ENCODE measurements at regions not wholly inside any gene's neighbourhood (a gene's known extent, or its start where the extent isn't known, plus 50 kb on each side); places are given as distances from the start of the nearest gene placed in this dataset.

DNA sequence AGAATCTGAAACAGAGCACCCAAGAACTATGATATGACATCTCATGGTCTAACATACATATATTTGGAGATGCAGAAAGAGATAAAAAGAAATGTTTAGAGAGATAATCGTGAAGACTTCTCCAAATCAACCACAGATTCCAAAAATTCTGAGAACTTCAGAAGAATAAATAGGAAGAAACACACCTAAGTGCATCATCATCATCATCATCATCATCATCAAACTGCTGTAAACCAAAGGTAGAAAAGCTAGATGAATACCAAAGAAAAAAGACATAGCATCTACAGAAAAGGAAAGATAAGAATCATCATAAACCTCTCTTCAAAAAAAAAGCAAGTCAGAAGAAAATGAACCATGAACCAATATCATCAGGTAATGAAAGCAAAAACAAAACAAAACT is 124.2 kb downstream of the PPP1R3A start:
- TF ChIP-seq CTCF (IDR thresholded peaks at IDR 0.05; ENCODE audit: unreplicated experiment) = no peak
- Mint-ChIP-seq H3K27me3 (ENCODE audit: insufficient read depth, unreplicated experiment) (peaks cover 76% of the 10 kb centered on the region), H3K27ac (ENCODE audit: low read depth, unreplicated experiment) (no peak overlapping the region), H3K9me3 (ENCODE audit: unreplicated experiment) (no peaks in the 10 kb centered on the region), H3K36me3 (ENCODE audit: insufficient read depth, unreplicated experiment) (no peaks in the 10 kb centered on the region), H3K4me3 (ENCODE audit: unreplicated experiment) (no peak overlapping the region), H3K4me1 (ENCODE audit: insufficient read depth, unreplicated experiment) (no peaks in the 10 kb centered on the region)
- CTCF ChIA-PET = no interaction called here
- no peak for DNase-seq (ENCODE audit: unreplicated experiment)
- intact Hi-C loops (cut with micrococcal nuclease) = no loop called here
- POLR2A ChIA-PET = no interaction called here
- no TSS peak for BruUV-seq (replicated peaks)

DNA sequence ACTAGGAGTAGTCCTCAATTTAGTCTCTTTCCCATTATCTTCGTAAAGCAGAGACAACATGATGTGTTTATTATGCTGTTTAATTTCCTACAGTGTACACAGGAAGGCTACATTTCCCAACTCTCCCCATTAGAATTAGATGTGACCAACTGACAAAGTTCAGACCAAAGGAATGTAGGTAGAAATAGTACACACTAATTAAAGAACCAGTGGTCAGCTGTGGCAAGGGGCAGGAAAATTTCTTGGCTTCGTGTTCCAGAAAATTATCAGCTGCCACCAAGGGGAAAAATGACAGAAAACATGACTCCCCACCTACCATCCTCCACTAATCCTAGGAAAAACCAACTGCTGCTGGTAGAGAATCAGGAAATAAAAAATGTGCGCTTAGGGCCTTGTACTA is 125.6 kb downstream of the PPP1R3A start:
- Mint-ChIP-seq H3K36me3 (ENCODE audit: insufficient read depth, unreplicated experiment) (no peaks in the 10 kb centered on the region), H3K4me1 (ENCODE audit: insufficient read depth, unreplicated experiment) (no peaks in the 10 kb centered on the region), H3K27ac (ENCODE audit: low read depth, unreplicated experiment) (no peak overlapping the region), H3K27me3 (ENCODE audit: insufficient read depth, unreplicated experiment) (peaks cover 74% of the 10 kb centered on the region), H3K4me3 (ENCODE audit: unreplicated experiment) (no peak overlapping the region), H3K9me3 (ENCODE audit: unreplicated experiment) (no peaks in the 10 kb centered on the region)
- TF ChIP-seq CTCF (IDR thresholded peaks at IDR 0.05; ENCODE audit: unreplicated experiment) = no peak
- ChIA-PET CTCF (no interaction called here), POLR2A (no interaction called here)
- DNase-seq (ENCODE audit: unreplicated experiment) = no peak
- intact Hi-C loops (cut with micrococcal nuclease) = no loop called here
- no TSS peak for BruUV-seq (replicated peaks)

DNA sequence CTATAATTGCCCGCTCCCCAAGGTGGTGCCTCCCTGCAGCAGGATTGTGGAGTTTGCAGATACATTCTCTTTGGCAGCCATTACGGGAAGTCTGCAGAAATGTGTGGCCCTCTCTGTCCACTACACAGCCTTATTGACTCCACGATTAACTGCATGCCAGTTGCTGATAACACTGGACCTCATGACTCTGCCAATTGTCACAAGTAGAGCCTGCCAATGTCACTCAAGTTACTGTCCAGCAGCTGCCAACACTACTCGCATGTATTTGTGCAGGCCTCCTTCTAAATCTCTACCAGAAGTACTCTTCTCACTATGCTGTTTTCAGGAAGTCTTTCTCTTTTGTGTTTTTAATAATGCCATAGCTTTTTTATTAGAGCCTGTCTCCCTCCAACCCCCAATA is 128.8 kb downstream of the PPP1R3A start:
- TF ChIP-seq CTCF (IDR thresholded peaks at IDR 0.05; ENCODE audit: unreplicated experiment) = no peak
- no peak overlapping the region for H3K27ac Mint-ChIP-seq (ENCODE audit: low read depth, unreplicated experiment)
- H3K36me3 Mint-ChIP-seq (ENCODE audit: insufficient read depth, unreplicated experiment) = no peaks in the 10 kb centered on the region
- ChIA-PET POLR2A (no interaction called here), CTCF (interaction anchor here (1.0 kb wide), 1 partner anchor 18 kb away, joined by 4 read pairs; no protein-coding TSS in a partner anchor)
- no peak overlapping the region for H3K4me3 Mint-ChIP-seq (ENCODE audit: unreplicated experiment)
- intact Hi-C loops (cut with micrococcal nuclease) = no loop called here
- H3K27me3 Mint-ChIP-seq (ENCODE audit: insufficient read depth, unreplicated experiment) = peaks cover 92% of the 10 kb centered on the region
- no peak for DNase-seq (ENCODE audit: unreplicated experiment)
- no peaks in the 10 kb centered on the region for H3K9me3 Mint-ChIP-seq (ENCODE audit: unreplicated experiment)
- no TSS peak for BruUV-seq (replicated peaks)
- H3K4me1 Mint-ChIP-seq (ENCODE audit: insufficient read depth, unreplicated experiment) = no peaks in the 10 kb centered on the region

DNA sequence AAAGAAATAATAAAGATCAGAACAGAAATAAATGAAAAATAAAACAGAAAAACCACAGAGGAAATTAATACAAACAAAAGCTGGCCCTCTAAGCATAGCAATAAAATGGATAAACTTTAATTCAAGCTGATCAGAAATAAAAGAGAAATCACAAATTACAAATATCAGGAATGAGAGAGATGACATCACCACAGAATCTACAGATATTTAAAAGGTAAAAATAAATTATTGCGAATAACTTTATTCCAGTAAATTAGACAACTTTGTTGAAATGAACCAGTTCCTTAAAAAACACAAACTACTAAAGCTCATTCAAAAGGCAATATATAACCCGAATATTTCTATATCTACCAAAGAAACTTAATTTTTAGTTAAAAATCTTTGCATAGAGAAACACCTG is 131.7 kb downstream of the PPP1R3A start:
- Mint-ChIP-seq H3K9me3 (ENCODE audit: unreplicated experiment) (no peaks in the 10 kb centered on the region), H3K36me3 (ENCODE audit: insufficient read depth, unreplicated experiment) (no peaks in the 10 kb centered on the region), H3K4me3 (ENCODE audit: unreplicated experiment) (no peak overlapping the region), H3K4me1 (ENCODE audit: insufficient read depth, unreplicated experiment) (no peaks in the 10 kb centered on the region), H3K27me3 (ENCODE audit: insufficient read depth, unreplicated experiment) (peaks cover 92% of the 10 kb centered on the region), H3K27ac (ENCODE audit: low read depth, unreplicated experiment) (no peak overlapping the region)
- ChIA-PET POLR2A (interaction anchor here (0.6 kb wide), 2 partner anchors 37 to 669 kb away, joined by 4 to 5 read pairs; no protein-coding TSS in a partner anchor), CTCF (interaction anchor here (0.7 kb wide), 1 partner anchor 13 kb away, joined by 3 read pairs; no protein-coding TSS in a partner anchor)
- DNase-seq (ENCODE audit: unreplicated experiment) = no peak
- intact Hi-C loops (cut with micrococcal nuclease) = no loop called here
- BruUV-seq (replicated peaks) = no TSS peak
- TF ChIP-seq CTCF (IDR thresholded peaks at IDR 0.05; ENCODE audit: unreplicated experiment) = no peak
